ENCODE measurements at regions not wholly inside any gene's neighbourhood (a gene's known extent, or its start where the extent isn't known, plus 50 kb on each side); places are given as distances from the start of the nearest gene placed in this dataset.

- TF ChIP-seq, protein P1, sequence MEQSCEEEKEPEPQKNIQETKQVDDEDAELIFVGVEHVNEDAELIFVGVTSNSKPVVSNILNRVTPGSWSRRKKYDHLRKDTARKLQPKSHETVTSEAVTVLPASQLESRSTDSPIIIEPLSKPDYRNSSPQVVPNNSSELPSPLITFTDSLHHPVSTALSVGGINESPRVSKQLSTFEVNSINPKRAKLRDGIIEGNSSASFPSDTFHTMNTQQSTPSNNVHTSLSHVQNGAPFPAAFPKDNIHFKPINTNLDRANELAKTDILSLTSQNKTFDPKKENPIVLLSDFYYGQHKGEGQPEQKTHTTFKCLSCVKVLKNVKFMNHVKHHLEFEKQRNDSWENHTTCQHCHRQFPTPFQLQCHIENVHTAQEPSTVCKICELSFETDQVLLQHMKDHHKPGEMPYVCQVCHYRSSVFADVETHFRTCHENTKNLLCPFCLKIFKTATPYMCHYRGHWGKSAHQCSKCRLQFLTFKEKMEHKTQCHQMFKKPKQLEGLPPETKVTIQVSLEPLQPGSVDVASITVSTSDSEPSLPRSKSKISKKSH (CRISPR knock-in tag; IDR thresholded peaks at IDR 0.05), result no peak
Measured at GRCh38 chr3:162558016-162558415, 1061.4 kb downstream of the OTOL1 start (continued).

GRCh38 chr3:162568706-162569105, 1072.1 kb downstream of the OTOL1 start:
- BruUV-seq (replicated peaks), result no TSS peak
- Histone ChIP-seq H3K9me3 (replicated peaks; ENCODE audit: control insufficient read depth, insufficient read depth, low read depth, low read length) (no peaks in the 10 kb centered on the region; the same call in 1 of the 2 replicates), H3K9me1 (ENCODE audit: control insufficient read depth, insufficient read depth, low read length) (no peaks in the 10 kb centered on the region), H3K36me3 (ENCODE audit: control insufficient read depth, insufficient read depth, low read length) (no peaks in the 10 kb centered on the region), H2AFZ (ENCODE audit: low read depth, low read length) (no peak overlapping the region), H3K4me1 (replicated peaks in 1 of 2; ENCODE audit: control insufficient read depth in 2 of 2, insufficient read depth in 2 of 2, low read length in 2 of 2) (no peaks in the 10 kb centered on the region), H4K20me1 (replicated peaks; ENCODE audit: control insufficient read depth, insufficient read depth, low read length) (no peaks in the 10 kb centered on the region), H3K4me2 (ENCODE audit: insufficient read depth, low read length) (no peak overlapping the region), H3K4me3 (no peak overlapping the region), H3K79me2 (ENCODE audit: control insufficient read depth, insufficient read depth, low read length) (no peaks in the 10 kb centered on the region), H3K27me3 (ENCODE audit: control insufficient read depth in 2 of 2, insufficient read depth in 2 of 2, low read length in 2 of 2) (no peaks in the 10 kb centered on the region), H3K27ac (ENCODE audit: extremely low read depth, low read depth, low read length) (no peak overlapping the region), H3K9ac (ENCODE audit: insufficient read depth in 1 of 2, low read depth in 2 of 2, low read length in 2 of 2) (no peak overlapping the region)
- DNase-seq (ENCODE audit: extremely low read depth in 1 of 4, low spot score in 3 of 4) (no peak), ATAC-seq (no peak), FAIRE-seq (no peak)
- in situ Hi-C loops (cut with MboI), result no loop called here
- TF ChIP-seq NR4A1 (CRISPR knock-in tag; IDR thresholded peaks at IDR 0.05) (no peak), NR4A1 (tag; IDR thresholded peaks at IDR 0.05) (no peak), MECOM (CRISPR knock-in tag; IDR thresholded peaks at IDR 0.05) (no peak), FUS (optimal IDR thresholded peaks at IDR 0.05; ENCODE audit: low read depth, low read length) (no peak), ZNF165 (CRISPR knock-in tag; IDR thresholded peaks at IDR 0.05; ENCODE audit: borderline replicate concordance) (no peak), L3MBTL2 (IDR thresholded peaks at IDR 0.05) (no peak), FOXK1 (CRISPR knock-in tag; IDR thresholded peaks at IDR 0.05; ENCODE audit: borderline replicate concordance) (no peak), BHLHE40 (IDR thresholded peaks at IDR 0.05; ENCODE audit: low read length) (no peak), ZKSCAN8 (CRISPR knock-in tag; IDR thresholded peaks at IDR 0.05) (no peak), SAFB (IDR thresholded peaks at IDR 0.05; ENCODE audit: borderline replicate concordance, low read depth, low read length) (no peak), GATAD2A (IDR thresholded peaks at IDR 0.05) (no peak), SRSF7 (optimal IDR thresholded peaks at IDR 0.05; ENCODE audit: low read depth, low read length) (no peak), TSC22D4 (tag; IDR thresholded peaks at IDR 0.05) (no peak)
- TF ChIP-seq, protein P2, sequence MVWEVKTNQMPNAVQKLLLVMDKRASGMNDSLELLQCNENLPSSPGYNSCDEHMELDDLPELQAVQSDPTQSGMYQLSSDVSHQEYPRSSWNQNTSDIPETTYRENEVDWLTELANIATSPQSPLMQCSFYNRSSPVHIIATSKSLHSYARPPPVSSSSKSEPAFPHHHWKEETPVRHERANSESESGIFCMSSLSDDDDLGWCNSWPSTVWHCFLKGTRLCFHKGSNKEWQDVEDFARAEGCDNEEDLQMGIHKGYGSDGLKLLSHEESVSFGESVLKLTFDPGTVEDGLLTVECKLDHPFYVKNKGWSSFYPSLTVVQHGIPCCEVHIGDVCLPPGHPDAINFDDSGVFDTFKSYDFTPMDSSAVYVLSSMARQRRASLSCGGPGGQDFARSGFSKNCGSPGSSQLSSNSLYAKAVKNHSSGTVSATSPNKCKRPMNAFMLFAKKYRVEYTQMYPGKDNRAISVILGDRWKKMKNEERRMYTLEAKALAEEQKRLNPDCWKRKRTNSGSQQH (CRISPR knock-in tag; IDR thresholded peaks at IDR 0.05), result no peak
- ChIA-PET CTCF (ENCODE audit: low intra/inter-chr PET ratio) (no interaction called here), POLR2A (no interaction called here)
- WGBS (ENCODE audit: insufficient coverage, low coverage, missing lambda C conversion rate), result 0% methylated on average over 2 of the region's 2 CpGs
- intact Hi-C loops (cut with micrococcal nuclease), result no loop called here
